Psoas muscle (tissue), 7 donors: ENCODE measurements at regions not wholly inside any gene's neighbourhood (a gene's known extent, or its start where the extent isn't known, plus 50 kb on each side); places are given as distances from the start of the nearest gene placed in this dataset.

Experiments used
- ATAC-seq, 4 donors: fragments of 200-7000 bp; cut with Tn5 transposase; one replicate each; pipeline ENCODE4 v1.9.1; 2020; ENCODE audit warnings: moderate library complexity in 3 of 4, mild to moderate bottlenecking in 2 of 4
- DNase-seq, 2 donors: peaks; one replicate each; pipeline ENCODE4 v3.0.0-alpha.2; 2020
- H3K27ac ChIP-seq: fragments of 200-600 bp; one replicate; pipeline ENCODE4 v1.8.0; 2022
- H3K27me3 ChIP-seq, 3 donors: fragments of 200-600 bp in 1 of 3; one replicate each; pipeline versions ENCODE4 v1.6.1 to v1.8.0; 2013 to 2022; ENCODE audit warnings: low read length in 2 of 3, mild to moderate bottlenecking in 2 of 3, moderate library complexity in 1 of 3; ENCODE audit not compliant: insufficient read depth in 3 of 3
- H3K36me3 ChIP-seq, 2 donors: fragments of 200-600 bp in 1 of 2; one replicate each; pipeline versions ENCODE4 v1.6.1 to v1.8.0; 2013 to 2022; ENCODE audit warnings: low read depth in 1 of 2, mild to moderate bottlenecking in 1 of 2, moderate library complexity in 1 of 2; ENCODE audit not compliant: insufficient read depth in 1 of 2
- H3K4me1 ChIP-seq: fragments of 200-600 bp; one replicate; pipeline ENCODE4 v1.8.0; 2022
- H3K4me3 ChIP-seq: fragments of 200-600 bp; one replicate; pipeline ENCODE4 v1.8.0; 2022; ENCODE audit warnings: mild to moderate bottlenecking
- H3K9me3 ChIP-seq: fragments of 200-600 bp; one replicate; pipeline ENCODE4 v1.8.0; 2022
- CTCF ChIP-seq: fragments of 200-600 bp; IDR thresholded peaks from one replicate; pipeline ENCODE4 v1.8.0; 2022; ENCODE audit warnings: antibody characterized with exemption
- WGBS, 3 donors: extraction: QIAGEN DNeasy Blood & Tissue Kit; methylation state at CpG; one replicate each; pipeline versions ENCODE4 v1.1.6 to v1.1.7; 2013; 5-methylcytosine and 5-hydroxymethylcytosine counted together
- intact Hi-C, 2 donors: fragments of 100-400 bp; cut with DNase I; formaldehyde crosslinking; loops; one replicate each; pipeline versions ENCODE4 v1.11.0 to v1.14.2; 2022
- donor health status: healthy with polysubstance abuse.
- donor health status: DM: no; HTN: no; CAD: no; lungs with moderate emphysema.
- donor health status: Bipolar disorder and iron deficiency.
- donor health status: healthy.
- donor health status: DM: yes; HTN: yes; CAD: no.
- donor health status: DM: no; HTN: no; CAD: no.
- donor health status: DM: yes; HTN: yes; CAD: no.

- Histone ChIP-seq H3K4me3 (no peak overlapping the region), H3K36me3 (no peaks in the 10 kb centered on the region), H3K4me1 (no peaks in the 10 kb centered on the region), H3K27me3 (no peaks in the 10 kb centered on the region), H3K27ac (no peak overlapping the region), H3K9me3 (peaks cover 2% of the 10 kb centered on the region)
- no peak for TF ChIP-seq CTCF
- intact Hi-C loops = no loop called here
- DNase-seq (no peak), ATAC-seq (no peak)
- 81 to 87% (median 86%) methylated on average over 2 of the region's 2 CpGs for WGBS, 3 donors
These were observed 53.8 kb upstream of the VCX start for GRCh38 chrX:7789200-7789599.

- no peak for TF ChIP-seq CTCF
- intact Hi-C loops = no loop called here
- 57 to 71% (median 69%) methylated on average over 1 of the region's 1 CpG for WGBS, 3 donors
- ATAC-seq (no peak), DNase-seq (no peak)
- Histone ChIP-seq H3K36me3 (no peaks in the 10 kb centered on the region), H3K4me3 (no peak overlapping the region), H3K9me3 (peaks cover 2% of the 10 kb centered on the region), H3K27ac (no peak overlapping the region), H3K4me1 (no peaks in the 10 kb centered on the region), H3K27me3 (no peaks in the 10 kb centered on the region)
These were observed 54.6 kb upstream of the VCX start for GRCh38 chrX:7788334-7788733.

GRCh38 chrX:7787714-7788113 lies 55.3 kb upstream of the VCX start:
- no peaks in the 10 kb centered on the region for H3K36me3 ChIP-seq
- ATAC-seq (no peak), DNase-seq (no peak)
- no peaks in the 10 kb centered on the region for H3K27me3 ChIP-seq
- no peak overlapping the region for H3K27ac ChIP-seq
- intact Hi-C loops = no loop called here
- 33 to 46% (median 41%) methylated on average over 4 of the region's 4 CpGs for WGBS, 3 donors
- peaks cover 2% of the 10 kb centered on the region for H3K9me3 ChIP-seq
- TF ChIP-seq CTCF = no peak
- H3K4me3 ChIP-seq = no peak overlapping the region
- H3K4me1 ChIP-seq = no peaks in the 10 kb centered on the region

GRCh38 chrX:7784580-7784979 lies 58.4 kb upstream of the VCX start:
- no peak overlapping the region for H3K4me3 ChIP-seq
- TF ChIP-seq CTCF = no peak
- peaks cover 2% of the 10 kb centered on the region for H3K9me3 ChIP-seq
- 93 to 96% (median 93%) methylated on average over 1 of the region's 1 CpG for WGBS, 3 donors
- H3K36me3 ChIP-seq = no peaks in the 10 kb centered on the region
- H3K4me1 ChIP-seq = no peaks in the 10 kb centered on the region
- intact Hi-C loops = no loop called here
- ATAC-seq = no peak
- no peak overlapping the region for H3K27ac ChIP-seq
- DNase-seq = no peak
- no peaks in the 10 kb centered on the region for H3K27me3 ChIP-seq

- H3K9me3 ChIP-seq = no peaks in the 10 kb centered on the region
- H3K4me1 ChIP-seq = no peaks in the 10 kb centered on the region
- H3K27me3 ChIP-seq = no peaks in the 10 kb centered on the region
- intact Hi-C loops = no loop called here
- H3K4me3 ChIP-seq = no peak overlapping the region
- TF ChIP-seq CTCF = no peak
- H3K36me3 ChIP-seq = no peaks in the 10 kb centered on the region
- no peak overlapping the region for H3K27ac ChIP-seq
- WGBS, 3 donors = 51 to 67% (median 55%) methylated on average over 2 of the region's 2 CpGs
- DNase-seq (no peak), ATAC-seq (no peak)
These were observed 63.3 kb upstream of the VCX start for GRCh38 chrX:7779644-7780043.
